Neural cell (in vitro differentiated cells): ENCODE measurements at regions not wholly inside any gene's neighbourhood (a gene's known extent, or its start where the extent isn't known, plus 50 kb on each side); places are given as distances from the start of the nearest gene placed in this dataset.

Source experiments
- H2AFZ ChIP-seq: fragments of 200-600, 300-800 bp; sonication (generic), shearing (Covaris generic); 2 replicates; pipeline ENCODE4 v1.6.0; 2014; ENCODE audit warnings: low read depth, mild to moderate bottlenecking, antibody characterized with exemption, low read length, moderate library complexity
- H3F3A ChIP-seq: fragments of 200-600 bp; shearing (Covaris generic); 2 replicates; pipeline ENCODE4 v1.6.1; 2016; ENCODE audit warnings: mild to moderate bottlenecking, moderate library complexity, mixed read lengths, antibody characterized with exemption, low read length; ENCODE audit not compliant: insufficient read depth, poor library complexity, severe bottlenecking
- H3K27ac ChIP-seq: fragments of 200-600, 300-800 bp; sonication (generic), shearing (Covaris generic); 2 replicates; pipeline ENCODE4 v1.5.1; 2014; ENCODE audit warnings: mild to moderate bottlenecking, low read length, moderate library complexity
- H3K27me3 ChIP-seq: fragments of 300-800, 200-600 bp; sonication (generic), shearing (Covaris generic); 2 replicates; pipeline ENCODE4 v1.6.0; 2014; ENCODE audit warnings: mild to moderate bottlenecking, low read depth, low read length, moderate library complexity; ENCODE audit not compliant: insufficient read depth
- H3K36me3 ChIP-seq: fragments of 300-800, 200-600 bp; sonication (generic), shearing (Covaris generic); 2 replicates; pipeline ENCODE4 v1.5.1; 2014; ENCODE audit warnings: mild to moderate bottlenecking, antibody characterized with exemption, low read length, moderate library complexity; ENCODE audit not compliant: insufficient read depth
- H3K4me2 ChIP-seq: fragments of 300-800, 200-600 bp; sonication (generic), shearing (Covaris generic); 2 replicates; pipeline ENCODE4 v1.6.0; 2014; ENCODE audit warnings: mild to moderate bottlenecking, low read length
- H3K4me3 ChIP-seq: fragments of 300-800, 200-600 bp; sonication (generic), shearing (Covaris generic); 2 replicates; pipeline ENCODE4 v1.5.1; 2014; ENCODE audit warnings: mild to moderate bottlenecking, low read length, moderate library complexity
- H3K79me2 ChIP-seq: fragments of 200-600 bp; shearing (Covaris generic); replicated peaks from 2 replicates; pipeline ENCODE4 v1.6.0; 2014; ENCODE audit warnings: mild to moderate bottlenecking, low read length, moderate library complexity; ENCODE audit not compliant: insufficient read depth
- H3K9ac ChIP-seq: fragments of 300-800, 200-600 bp; sonication (generic), shearing (Covaris generic); 2 replicates; pipeline ENCODE4 v1.6.1; 2016; ENCODE audit warnings: mild to moderate bottlenecking, low read length, mixed read lengths
- H3K9me2 ChIP-seq: fragments of 200-600 bp; shearing (Covaris generic); 2 replicates; pipeline ENCODE4 v1.6.1; 2016; ENCODE audit warnings: mild to moderate bottlenecking, low read length, mixed read lengths; ENCODE audit not compliant: insufficient read depth
- H3K9me3 ChIP-seq: fragments of 200-600, 300-800 bp; sonication (generic), shearing (Covaris generic); 2 replicates; pipeline ENCODE4 v1.6.1; 2016; ENCODE audit warnings: mild to moderate bottlenecking, mixed run types, low read length, moderate library complexity, mixed read lengths
- H4K20me1 ChIP-seq: fragments of 200-600 bp; shearing (Covaris generic); 2 replicates; pipeline ENCODE4 v1.6.1; 2016; ENCODE audit warnings: mild to moderate bottlenecking, mixed run types; ENCODE audit not compliant: insufficient read depth
- CTCF ChIP-seq: fragments of 450-650 bp; IDR thresholded peaks from 2 replicates; pipeline ENCODE4 v1.5.1; 2014; ENCODE audit warnings: antibody characterized with exemption, mild to moderate bottlenecking, moderate library complexity; ENCODE audit not compliant: poor library complexity, severe bottlenecking
- EP300 ChIP-seq: fragments of 450-650 bp; conservative IDR thresholded peaks from 2 replicates; pipeline ENCODE4 v1.6.1; 2014; ENCODE audit warnings: antibody characterized with exemption, mild to moderate bottlenecking, moderate library complexity; ENCODE audit not compliant: poor library complexity, severe bottlenecking
- EZH2 ChIP-seq: fragments of 200-600, 300-800 bp; shearing (Covaris generic), sonication (generic); IDR thresholded peaks from 2 replicates; pipeline ENCODE4 v1.6.1; 2014; ENCODE audit warnings: antibody characterized with exemption, low read length, borderline replicate concordance, mild to moderate bottlenecking; ENCODE audit not compliant: insufficient read depth, poor library complexity, severe bottlenecking
- MXI1 ChIP-seq: fragments of 450-650 bp; conservative IDR thresholded peaks from 2 replicates; pipeline ENCODE4 v1.6.1; 2014; ENCODE audit warnings: antibody characterized with exemption, mild to moderate bottlenecking; ENCODE audit not compliant: poor library complexity, severe bottlenecking
- POLR2AphosphoS5 ChIP-seq: IDR thresholded peaks from 2 replicates; pipeline ENCODE4 v1.6.1; 2012
- RAD21 ChIP-seq: fragments of 450-650 bp; conservative IDR thresholded peaks from 2 replicates; pipeline ENCODE4 v1.6.1; 2014; ENCODE audit warnings: antibody characterized with exemption, mild to moderate bottlenecking, moderate library complexity
- REST ChIP-seq: IDR thresholded peaks from 2 replicates; pipeline ENCODE4 v1.6.1; 2012; ENCODE audit warnings: borderline replicate concordance
- SMC3 ChIP-seq: fragments of 450-650 bp; conservative IDR thresholded peaks from 2 replicates; pipeline ENCODE4 v1.6.1; 2014; ENCODE audit warnings: antibody characterized with exemption, mild to moderate bottlenecking, moderate library complexity; ENCODE audit not compliant: poor library complexity
- TAF1 ChIP-seq: IDR thresholded peaks from 2 replicates; pipeline ENCODE4 v1.6.1; 2012; ENCODE audit warnings: low read depth

- Histone ChIP-seq H3K9me3 (no peaks in the 10 kb centered on the region), H3K79me2 (no peaks in the 10 kb centered on the region), H3K27ac (no peak overlapping the region), H3K27me3 (no peaks in the 10 kb centered on the region), H2AFZ (no peak overlapping the region), H3K36me3 (no peaks in the 10 kb centered on the region), H3K9me2 (no peaks in the 10 kb centered on the region), H3K4me3 (no peak overlapping the region), H3K4me2 (no peak overlapping the region), H4K20me1 (no peaks in the 10 kb centered on the region), H3K9ac (no peak overlapping the region), H3F3A (no peaks in the 10 kb centered on the region)
- TF ChIP-seq EZH2 (no peak), TAF1 (no peak), REST (no peak), MXI1 (no peak), SMC3 (no peak), POLR2AphosphoS5 (no peak), CTCF (no peak), EP300 (no peak)
These were observed 127.6 kb upstream of the HS6ST1 start for GRCh38 chr2:128446049-128446873.

GRCh38 chr2:128446874-128447537 lies 128.3 kb upstream of the HS6ST1 start:
- H3K9me2 ChIP-seq = no peaks in the 10 kb centered on the region
- no peaks in the 10 kb centered on the region for H3F3A ChIP-seq
- no peak overlapping the region for H3K27ac ChIP-seq
- H3K9me3 ChIP-seq = no peaks in the 10 kb centered on the region
- H3K36me3 ChIP-seq = no peaks in the 10 kb centered on the region
- no peak overlapping the region for H3K9ac ChIP-seq
- no peak overlapping the region for H3K4me3 ChIP-seq
- H4K20me1 ChIP-seq = no peaks in the 10 kb centered on the region
- H3K27me3 ChIP-seq = no peaks in the 10 kb centered on the region
- TF ChIP-seq RAD21 (no peak), POLR2AphosphoS5 (no peak), REST (no peak), CTCF (no peak), EZH2 (no peak), MXI1 (no peak), EP300 (no peak), TAF1 (no peak), SMC3 (no peak)
- no peaks in the 10 kb centered on the region for H3K79me2 ChIP-seq
- H2AFZ ChIP-seq = no peak overlapping the region
- no peak overlapping the region for H3K4me2 ChIP-seq
